ENCODE measurements at regions not wholly inside any gene's neighbourhood (a gene's known extent, or its start where the extent isn't known, plus 50 kb on each side); places are given as distances from the start of the nearest gene placed in this dataset.
"Not testable (repeated sequence)": the region's sequence is repeated elsewhere in the genome, so short reads cannot be mapped to it uniquely, and the experiment has no call there.

GRCh38 chr1:29948581-29948980 lies 712.3 kb downstream of the PTPRU start:
- no peak for DNase-seq

- no peak for DNase-seq
Observed at GRCh38 chr1:29946057-29946456, 709.7 kb downstream of the PTPRU start.

GRCh38 chr1:29945426-29945825 lies 709.1 kb downstream of the PTPRU start:
- no peak for DNase-seq

DNA sequence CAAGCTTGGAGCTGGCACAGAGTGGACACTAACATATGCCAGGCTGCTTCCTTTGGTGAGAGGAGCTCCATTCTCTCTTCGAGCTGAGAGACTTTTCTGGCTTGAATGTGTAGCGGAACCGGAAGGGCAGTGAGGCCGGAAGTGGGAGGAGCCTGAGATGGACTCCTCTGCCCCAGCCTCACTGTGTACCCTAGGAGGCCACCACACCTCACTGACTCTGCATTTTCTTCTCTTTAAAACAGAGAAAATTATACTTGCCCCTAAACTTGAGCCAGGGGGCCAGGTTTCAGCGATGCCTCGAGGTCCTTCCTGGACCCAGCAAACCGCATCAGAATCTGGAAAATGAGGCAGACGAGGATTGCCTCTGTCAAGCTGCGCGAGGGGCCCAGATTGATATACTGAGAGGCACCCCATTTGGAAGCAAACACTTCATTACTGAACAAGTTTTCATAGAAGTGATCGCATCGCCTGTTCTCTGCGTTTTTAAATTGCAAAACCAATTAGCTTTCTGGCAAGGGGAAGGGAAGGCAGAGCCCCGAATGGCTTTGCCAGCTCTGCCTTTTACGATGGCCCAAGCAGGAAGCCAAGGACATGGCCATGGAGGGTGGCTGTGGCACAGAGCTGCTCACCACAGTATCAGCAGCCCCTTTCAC lies 708.1 kb downstream of the PTPRU start:
- DNase-seq = no peak

DNA sequence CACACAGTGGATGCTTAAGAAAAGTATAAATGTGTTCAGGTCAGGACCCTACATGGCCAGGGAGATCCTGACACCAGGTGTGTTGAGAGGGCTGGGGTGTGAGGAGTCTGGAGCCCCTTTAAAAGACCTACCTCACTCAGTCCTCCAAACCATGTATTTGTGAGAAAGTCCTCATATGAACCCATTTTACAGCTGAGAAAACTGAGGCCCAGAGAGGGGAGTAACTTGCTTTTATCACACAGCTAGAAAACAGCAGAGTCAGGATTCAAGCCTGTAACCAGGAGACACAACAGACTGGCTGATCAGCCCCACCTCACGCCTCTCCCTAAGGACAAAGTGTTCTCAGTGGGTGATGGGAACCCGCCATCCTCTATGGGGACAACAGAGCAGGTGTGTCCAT lies 706.7 kb downstream of the PTPRU start:
- no peak for DNase-seq

DNA sequence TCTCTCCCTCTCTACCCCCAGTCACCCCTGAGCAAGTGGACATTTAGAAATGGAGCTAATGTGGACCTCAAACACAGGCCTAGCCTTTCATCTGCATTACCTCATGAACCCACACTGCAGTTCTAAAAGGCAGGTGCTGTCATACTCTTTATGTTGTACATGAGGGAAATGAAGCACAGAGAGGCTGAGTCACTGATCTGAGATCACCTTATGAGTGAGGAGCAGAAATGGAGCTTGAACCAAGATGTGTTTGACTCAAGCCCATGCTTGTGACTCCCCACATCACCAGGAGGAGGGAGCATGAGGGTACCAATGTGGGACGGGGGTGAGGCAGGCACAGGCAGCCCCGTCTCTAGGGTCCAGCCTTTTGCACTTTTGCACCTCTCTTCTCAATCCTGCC lies 702.8 kb downstream of the PTPRU start:
- no peak for DNase-seq

DNA sequence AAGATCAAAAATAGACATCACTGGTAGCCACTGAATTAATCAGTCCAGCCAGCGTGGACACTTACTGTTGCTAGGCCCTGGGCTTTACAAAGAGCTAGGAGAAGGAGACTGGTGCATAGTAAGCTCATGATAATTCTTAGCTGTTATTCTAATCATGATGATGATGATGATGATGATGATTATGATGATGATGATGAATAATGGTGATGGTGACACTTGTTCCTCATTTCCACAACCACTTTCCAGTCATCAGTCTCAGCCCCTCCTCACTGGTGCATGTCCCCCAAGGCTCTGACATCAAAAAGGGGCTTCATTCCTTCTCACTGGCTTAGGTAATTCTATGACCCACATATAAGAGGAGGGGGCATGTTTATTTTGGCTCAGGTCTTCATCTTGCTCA lies 701.0 kb downstream of the PTPRU start:
- DNase-seq = no peak

DNA sequence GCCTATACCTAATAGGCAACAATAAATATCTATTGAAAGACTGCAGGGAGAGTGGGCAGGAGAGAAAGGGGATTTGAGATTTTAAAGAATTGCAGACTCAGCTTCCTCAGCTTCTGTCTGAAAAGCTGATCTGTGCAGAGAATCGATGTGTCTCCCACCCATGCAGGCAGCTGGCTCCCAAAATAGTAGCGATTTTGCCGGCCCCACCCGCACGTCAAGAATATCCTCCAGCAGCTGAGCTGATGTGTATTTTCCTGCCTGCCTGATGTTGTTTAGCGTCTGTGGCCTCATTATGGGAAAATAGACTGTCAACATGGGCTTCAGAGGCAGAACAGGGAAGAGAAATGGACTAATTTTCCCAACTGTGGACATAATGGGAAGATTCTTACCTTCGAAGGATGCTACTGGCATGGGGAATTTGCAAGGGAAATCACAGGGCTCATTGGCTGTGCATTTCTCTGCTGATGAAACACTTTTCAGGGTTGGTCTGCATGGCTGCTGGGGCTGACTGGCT lies 699.8 kb downstream of the PTPRU start:
- DNase-seq = no peak

DNA sequence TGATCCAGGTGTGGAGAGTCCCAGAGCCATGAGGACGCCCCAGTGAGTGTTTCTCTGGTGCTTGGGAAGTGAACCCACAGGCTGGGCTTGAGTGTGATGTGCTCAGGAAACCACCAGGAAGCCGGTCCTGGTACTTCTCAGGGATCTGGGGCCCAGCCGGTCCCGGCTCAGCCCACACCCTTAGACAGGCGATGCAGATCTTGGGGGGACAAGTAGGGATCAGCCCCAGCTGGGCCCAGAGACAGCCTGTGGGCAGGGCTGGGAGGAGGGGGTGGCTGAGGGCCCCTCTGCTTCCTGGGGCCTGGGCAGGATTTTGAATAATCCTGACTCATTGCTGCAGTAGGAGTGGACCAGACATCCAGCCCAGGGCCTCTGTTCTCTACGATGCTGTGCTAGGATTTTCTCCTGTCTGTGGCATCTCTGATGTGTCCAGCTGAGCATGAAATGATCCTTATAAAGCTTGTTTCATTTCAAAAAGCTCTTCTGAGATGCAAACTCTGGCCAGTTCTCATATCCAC lies 698.0 kb downstream of the PTPRU start:
- DNase-seq = no peak

DNA sequence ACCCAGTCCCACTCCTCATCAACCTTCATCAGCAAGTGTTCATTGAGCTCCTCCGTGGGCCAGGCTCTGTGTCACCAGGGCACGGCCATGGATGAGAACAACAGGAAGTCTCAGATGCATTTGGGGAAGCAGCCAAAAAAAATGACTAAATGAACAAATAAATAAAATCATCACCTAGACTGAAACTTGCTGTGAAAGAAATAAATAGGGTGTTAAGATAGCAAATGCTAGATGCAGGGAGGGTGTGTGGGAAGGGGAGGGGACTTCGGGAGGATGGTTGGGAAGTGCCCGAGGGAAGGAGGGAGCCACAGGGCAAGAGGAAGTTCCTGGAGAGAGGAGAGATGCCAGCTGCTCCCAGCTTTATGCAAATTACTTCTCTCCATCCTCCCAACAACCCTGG lies 696.7 kb downstream of the PTPRU start:
- DNase-seq = no peak

GRCh38 chr1:29932626-29933025 lies 696.3 kb downstream of the PTPRU start:
- no peak for DNase-seq

DNA sequence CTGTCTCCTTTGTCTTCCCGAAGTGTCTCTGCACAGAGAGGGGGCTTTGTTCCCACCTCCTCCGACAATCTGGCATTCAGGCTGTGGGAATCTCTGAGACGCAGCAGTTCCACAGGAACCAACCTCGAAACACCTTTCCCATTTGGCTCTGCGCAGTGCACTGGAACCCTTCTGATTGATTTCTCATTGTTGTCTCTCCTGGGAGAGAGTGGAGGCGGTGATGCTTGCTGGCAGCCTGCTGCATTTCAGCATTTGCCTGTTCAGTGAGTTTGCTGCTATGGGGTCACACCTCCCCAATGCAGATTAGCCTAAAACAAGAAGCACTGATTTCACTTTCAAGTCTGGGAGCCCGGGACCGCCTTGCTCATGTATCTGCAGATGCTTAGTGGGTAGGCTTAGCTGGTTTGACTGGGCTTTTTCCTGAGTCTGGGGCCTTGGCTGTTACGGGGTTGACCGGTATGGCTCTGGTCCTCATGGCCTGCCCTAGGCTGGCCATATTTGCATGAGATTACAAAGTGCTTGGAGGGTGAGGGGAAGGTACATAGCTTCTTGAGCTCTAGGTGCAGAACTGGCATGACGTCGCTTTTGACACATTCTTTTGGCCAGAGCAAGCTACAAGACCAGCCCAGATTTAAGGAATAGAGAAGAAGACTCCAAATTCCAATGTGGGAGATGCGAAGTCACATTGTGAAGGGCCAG lies 695.3 kb downstream of the PTPRU start:
- no peak for DNase-seq

GRCh38 chr1:29925058-29925457 lies 688.7 kb downstream of the PTPRU start:
- no peak for DNase-seq

DNA sequence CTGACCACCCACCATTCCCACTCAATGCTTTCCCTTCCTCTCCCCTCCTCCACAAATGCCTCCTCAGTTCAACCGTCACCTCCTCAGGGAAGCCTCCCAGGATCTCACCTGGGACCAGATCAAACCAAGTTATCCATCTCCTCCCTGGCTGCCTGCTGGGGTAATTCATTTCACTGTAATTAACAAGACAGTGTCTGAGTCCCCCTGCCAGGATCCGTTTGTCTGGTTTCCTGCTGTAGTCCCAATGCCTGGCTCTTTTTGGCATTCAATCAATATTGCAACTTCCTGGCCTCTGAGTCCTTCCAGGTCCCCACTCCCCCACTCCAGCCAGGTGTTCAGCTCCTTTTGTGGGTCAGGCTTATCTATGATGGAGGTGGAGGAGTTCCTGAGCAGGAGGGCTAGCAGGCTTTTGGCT lies 687.7 kb downstream of the PTPRU start:
- DNase-seq = no peak

GRCh38 chr1:29921741-29922140 lies 685.4 kb downstream of the PTPRU start:
- DNase-seq = no peak

DNA sequence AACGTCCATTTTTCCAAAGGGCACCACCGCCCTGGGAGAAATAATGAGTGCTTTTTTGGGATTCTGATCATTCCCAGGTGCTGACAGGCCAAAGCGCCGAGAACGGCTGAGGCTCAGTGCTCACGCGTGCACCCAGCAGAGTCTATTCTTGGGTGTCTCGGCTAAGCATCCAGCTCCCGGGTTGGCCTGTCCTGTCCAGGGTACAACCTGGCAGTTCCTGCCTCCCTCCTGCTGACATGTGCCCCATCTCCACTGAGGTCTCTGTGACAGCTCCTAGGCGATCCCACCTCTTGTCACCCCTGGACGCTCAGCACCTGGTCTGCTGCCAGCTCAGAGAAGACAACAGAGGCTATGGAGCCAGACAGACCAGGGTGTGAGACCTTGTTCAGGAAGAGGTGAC lies 684.5 kb downstream of the PTPRU start:
- DNase-seq = no peak

DNA sequence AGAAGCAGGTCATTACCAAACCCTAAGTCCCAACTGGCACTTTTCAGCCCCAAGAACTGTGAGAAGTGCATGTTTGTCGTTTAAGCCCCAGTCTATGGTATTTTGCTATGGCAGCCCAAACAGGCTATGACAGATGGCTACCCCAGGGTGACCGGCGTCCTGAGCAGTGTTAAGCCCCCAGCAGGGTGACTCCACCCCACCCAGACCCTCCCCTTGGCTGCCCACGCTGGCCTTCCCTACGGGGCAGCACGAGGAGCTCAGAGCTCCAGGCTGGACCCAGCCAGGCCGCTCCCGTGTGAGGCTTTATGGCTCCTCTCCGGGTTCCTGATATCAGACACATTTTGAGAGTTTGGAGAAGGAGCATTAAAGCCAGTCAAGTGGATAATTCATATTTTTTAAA lies 684.0 kb downstream of the PTPRU start:
- DNase-seq = no peak

DNA sequence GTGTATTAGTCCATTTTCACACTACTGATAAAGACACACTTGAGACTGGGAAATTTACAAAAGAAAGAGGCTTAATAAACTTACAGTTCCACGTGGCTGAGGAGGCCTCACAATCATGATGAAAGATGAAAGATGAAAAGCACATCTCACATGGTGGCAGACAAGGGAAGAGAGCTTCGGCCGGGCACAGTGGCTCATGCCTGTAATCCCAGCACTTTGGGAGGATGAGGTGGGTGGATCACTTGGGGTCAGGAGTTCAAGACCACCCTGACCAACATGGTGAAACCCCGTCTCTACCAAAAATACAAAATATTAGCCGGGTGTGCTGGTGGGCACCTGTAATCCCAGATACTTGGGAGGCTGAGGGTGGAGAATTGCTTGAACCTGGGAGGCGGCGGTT lies 682.7 kb downstream of the PTPRU start:
- not testable (repeated sequence) for DNase-seq

- no peak for DNase-seq
Observed at GRCh38 chr1:29916656-29917369, 680.5 kb downstream of the PTPRU start.

GRCh38 chr1:29914936-29915335 lies 678.6 kb downstream of the PTPRU start:
- no peak for DNase-seq

DNA sequence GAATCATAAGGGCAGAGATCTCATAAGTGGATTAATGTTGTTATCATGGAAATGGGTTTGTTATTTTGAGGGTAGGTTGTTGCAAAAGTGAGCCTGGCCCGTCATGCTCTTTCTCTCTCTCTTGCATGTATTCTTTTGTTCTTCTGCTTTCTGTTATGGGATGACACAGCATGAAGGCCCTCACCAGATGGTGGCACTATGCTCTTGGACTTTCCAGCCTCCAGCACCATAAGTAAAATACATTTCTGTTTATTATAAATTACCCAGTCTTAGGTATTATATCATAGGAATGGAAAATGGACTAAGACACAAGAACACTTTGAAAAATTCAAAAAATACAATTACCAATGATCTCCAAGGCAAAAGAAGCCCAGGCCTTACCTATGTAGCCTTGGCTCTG lies 676.1 kb downstream of the PTPRU start:
- no peak for DNase-seq

DNA sequence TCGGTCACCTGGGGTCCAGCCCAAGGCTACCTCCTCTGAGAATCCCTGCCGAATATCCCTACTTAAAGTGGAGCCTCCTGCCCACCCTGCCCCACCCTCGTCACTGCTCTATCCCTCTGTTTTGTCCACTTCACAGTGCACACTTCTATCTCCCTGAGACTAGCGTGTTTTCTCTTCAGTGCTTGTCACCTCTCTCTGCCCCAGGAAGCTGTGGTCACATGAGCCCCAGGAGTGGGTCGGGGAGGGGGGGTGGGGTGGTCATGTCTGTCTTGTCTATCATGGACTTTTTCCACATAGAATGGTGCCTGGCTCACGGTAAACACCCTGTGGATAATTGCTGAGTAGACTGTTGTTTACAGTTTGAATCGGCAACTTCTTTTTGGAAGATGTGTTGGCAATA lies 673.6 kb downstream of the PTPRU start:
- no peak for DNase-seq

DNA sequence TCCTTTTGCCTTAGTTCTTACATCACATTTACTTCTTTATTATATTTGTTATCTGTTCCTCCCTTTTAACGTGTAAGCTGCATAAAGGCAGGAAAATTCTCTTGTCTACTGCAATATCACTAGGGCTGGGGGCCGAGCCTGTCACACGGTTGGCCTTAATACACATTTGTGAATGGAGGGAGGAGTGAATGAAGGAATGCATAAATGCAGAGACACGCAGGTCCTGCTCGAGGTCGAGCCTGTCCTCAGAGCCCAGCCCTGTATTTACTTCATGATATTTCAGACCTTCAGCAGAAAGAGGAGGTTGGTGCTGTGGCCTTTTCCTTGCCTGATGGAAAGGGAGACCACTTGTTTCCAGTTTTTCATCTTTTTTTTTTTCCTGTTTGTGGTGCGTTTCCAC lies 671.3 kb downstream of the PTPRU start:
- no peak for DNase-seq

- DNase-seq = no peak
Observed at GRCh38 chr1:29906927-29907326, 670.6 kb downstream of the PTPRU start.
